ENCODE measurements at regions not wholly inside any gene's neighbourhood (a gene's known extent, or its start where the extent isn't known, plus 50 kb on each side); places are given as distances from the start of the nearest gene placed in this dataset.

DNA sequence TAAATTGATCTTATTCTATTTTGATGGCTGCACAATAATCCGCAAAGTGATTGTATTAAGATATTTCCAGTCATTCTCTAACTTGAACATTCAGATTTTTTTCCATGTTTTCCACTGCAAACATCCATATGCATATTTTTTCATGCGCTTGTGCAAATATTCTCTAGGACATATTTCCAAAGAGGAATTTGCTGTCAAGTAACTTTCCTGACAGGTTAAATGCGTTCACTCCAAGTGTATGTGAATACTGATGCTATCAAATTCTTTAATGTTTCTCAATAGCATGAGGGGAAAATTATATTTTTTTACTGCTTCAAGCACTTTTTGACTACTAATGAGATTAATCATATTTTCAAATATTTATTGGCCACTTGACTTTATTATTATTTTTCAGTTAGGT, 135.3 kb upstream of the LGR5 start:
- TF ChIP-seq POLR2A (IDR thresholded peaks at IDR 0.05): no peak
- TF ChIP-seq, protein P1, sequence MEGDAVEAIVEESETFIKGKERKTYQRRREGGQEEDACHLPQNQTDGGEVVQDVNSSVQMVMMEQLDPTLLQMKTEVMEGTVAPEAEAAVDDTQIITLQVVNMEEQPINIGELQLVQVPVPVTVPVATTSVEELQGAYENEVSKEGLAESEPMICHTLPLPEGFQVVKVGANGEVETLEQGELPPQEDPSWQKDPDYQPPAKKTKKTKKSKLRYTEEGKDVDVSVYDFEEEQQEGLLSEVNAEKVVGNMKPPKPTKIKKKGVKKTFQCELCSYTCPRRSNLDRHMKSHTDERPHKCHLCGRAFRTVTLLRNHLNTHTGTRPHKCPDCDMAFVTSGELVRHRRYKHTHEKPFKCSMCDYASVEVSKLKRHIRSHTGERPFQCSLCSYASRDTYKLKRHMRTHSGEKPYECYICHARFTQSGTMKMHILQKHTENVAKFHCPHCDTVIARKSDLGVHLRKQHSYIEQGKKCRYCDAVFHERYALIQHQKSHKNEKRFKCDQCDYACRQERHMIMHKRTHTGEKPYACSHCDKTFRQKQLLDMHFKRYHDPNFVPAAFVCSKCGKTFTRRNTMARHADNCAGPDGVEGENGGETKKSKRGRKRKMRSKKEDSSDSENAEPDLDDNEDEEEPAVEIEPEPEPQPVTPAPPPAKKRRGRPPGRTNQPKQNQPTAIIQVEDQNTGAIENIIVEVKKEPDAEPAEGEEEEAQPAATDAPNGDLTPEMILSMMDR (IDR thresholded peaks at IDR 0.05): no peak
